ENCODE measurements at regions not wholly inside any gene's neighbourhood (a gene's known extent, or its start where the extent isn't known, plus 50 kb on each side); places are given as distances from the start of the nearest gene placed in this dataset.
"Not testable (repeated sequence)": the region's sequence is repeated elsewhere in the genome, so short reads cannot be mapped to it uniquely, and the experiment has no call there.

DNA sequence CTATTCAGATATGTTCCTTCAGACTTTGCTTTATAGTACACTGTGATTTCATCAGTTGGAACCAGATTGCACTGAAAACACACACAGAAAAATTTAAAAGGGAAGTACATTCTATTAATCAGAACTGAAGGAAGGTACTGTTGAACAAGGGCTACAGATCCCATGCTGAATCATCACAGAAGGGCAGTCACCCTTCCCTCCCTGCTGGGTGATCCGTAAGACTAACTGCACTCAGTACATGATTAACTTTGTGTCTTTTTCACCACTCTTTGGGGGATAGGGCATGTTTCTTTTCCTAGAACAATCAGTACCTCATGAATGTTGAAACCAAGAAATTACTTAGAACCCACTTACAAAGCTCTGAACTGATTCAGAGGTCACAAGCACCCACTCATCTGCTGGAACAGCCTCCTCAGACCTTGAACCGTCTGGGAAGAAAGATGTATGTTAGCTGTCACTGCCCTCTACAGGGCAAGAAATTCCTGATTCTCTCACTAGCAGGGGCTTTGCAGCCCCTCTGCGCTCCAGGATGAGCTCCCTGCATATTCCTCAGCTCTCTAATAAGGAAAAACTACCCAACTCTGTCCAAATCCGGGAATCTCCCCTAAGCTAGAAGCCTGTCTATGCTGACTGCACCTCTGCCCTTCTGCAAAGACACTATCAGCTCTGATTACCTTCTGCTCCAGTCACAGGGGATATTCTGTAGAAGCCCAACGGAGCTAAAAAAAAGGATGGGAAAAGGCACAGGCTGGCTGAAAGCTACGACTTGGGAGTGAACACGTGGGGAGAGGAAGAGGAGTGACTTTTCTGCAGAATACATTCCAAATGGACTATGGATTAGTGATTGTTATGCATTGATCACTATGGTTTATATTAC is 51.0 kb downstream of the IARS1 start:
- H3K9me3 Mint-ChIP-seq = no peaks in the 10 kb centered on the region
- no peak overlapping the region for H3K27ac Mint-ChIP-seq
- H3K27me3 Mint-ChIP-seq = no peaks in the 10 kb centered on the region
- peaks cover 55 to 71% of the 10 kb centered on the region in 2 donors for H3K36me3 Mint-ChIP-seq
- DNase-seq = no peak
- H3K4me3 Mint-ChIP-seq = no peak overlapping the region
- H3K4me1 Mint-ChIP-seq = peaks cover 0 to 3% (median 0%) of the 10 kb centered on the region in 3 donors
- no peak for ATAC-seq (ENCODE audit: low read depth in 2 of 2)

DNA sequence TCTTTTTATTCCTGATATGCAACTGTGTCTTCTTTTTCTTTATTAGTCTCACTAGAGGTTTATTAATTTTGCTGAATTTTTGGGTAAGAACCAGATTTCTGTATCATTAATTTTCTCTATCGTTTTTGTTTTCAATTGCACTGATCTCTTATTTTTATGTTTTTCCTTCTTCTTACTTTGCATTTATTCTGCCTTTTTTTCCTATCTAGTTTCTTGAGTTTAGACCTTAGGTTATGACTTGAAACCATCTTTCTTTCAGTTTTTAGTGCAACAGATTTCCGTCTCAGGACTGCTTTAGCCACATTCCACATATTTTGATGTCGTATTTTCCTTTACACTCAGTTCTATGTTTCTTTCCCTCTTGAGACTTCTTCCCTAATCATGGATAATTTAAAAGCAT is 56.6 kb downstream of the IARS1 start:
- Mint-ChIP-seq H3K4me1 (no peaks in the 10 kb centered on the region), H3K36me3 (peaks cover 33 to 46% of the 10 kb centered on the region in 2 donors), H3K4me3 (no peak overlapping the region), H3K27ac (no peak overlapping the region), H3K27me3 (no peaks in the 10 kb centered on the region), H3K9me3 (no peaks in the 10 kb centered on the region)
- ATAC-seq (ENCODE audit: low read depth in 2 of 2) (no peak), DNase-seq (no peak)

DNA sequence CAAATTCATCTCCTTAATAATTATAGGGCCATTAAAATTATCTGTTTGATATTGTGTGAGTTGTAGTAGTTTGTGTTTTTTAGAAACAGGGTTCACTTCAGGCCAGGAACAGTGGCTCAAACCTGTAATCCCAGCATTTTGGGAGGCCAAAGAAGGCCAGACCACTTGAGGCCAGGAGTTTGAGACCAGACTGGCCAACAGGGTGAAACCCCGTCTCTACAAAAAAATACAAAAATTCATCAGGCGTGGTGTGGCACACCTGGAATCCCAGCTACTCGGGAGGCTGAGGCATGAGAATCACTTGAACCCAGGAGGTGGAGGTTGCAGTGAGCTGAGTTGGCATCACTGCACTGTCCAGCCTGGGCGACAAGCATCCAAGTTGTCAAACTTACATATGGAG is 57.0 kb downstream of the IARS1 start:
- Mint-ChIP-seq H3K36me3 (peaks cover 29 to 42% of the 10 kb centered on the region in 2 donors), H3K9me3 (no peaks in the 10 kb centered on the region), H3K27me3 (no peaks in the 10 kb centered on the region), H3K4me3 (no peak overlapping the region), H3K4me1 (no peaks in the 10 kb centered on the region), H3K27ac (no peak overlapping the region)
- ATAC-seq (ENCODE audit: low read depth in 2 of 2) = no peak
- no peak for DNase-seq

DNA sequence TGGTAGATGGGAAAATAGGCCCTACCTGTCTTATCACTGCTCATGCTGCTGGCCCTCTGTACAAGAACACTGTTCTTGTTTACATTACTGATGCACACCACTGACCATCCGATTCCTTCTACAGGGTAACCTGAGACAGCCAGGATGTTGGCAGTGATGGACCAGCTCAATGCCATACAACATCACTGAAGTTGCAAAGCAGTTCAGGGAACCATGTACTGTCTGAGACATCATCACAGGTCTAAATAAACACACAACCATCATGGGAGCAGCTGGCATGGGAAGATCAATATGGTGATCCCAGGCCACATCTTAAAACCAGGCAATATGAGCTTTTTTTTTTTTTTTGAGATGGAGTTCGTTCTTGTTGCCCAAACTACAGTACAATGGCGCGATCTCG is 59.0 kb downstream of the IARS1 start:
- peak overlapping the region in 1 of 6 donors; percentile 70 for H3K27ac Mint-ChIP-seq
- no peaks in the 10 kb centered on the region for H3K27me3 Mint-ChIP-seq
- no peaks in the 10 kb centered on the region for H3K9me3 Mint-ChIP-seq
- ATAC-seq (ENCODE audit: low read depth in 2 of 2) = no peak
- H3K36me3 Mint-ChIP-seq = peaks cover 22 to 26% of the 10 kb centered on the region in 2 donors
- no peak overlapping the region for H3K4me3 Mint-ChIP-seq
- no peak for DNase-seq
- H3K4me1 Mint-ChIP-seq = no peaks in the 10 kb centered on the region

DNA sequence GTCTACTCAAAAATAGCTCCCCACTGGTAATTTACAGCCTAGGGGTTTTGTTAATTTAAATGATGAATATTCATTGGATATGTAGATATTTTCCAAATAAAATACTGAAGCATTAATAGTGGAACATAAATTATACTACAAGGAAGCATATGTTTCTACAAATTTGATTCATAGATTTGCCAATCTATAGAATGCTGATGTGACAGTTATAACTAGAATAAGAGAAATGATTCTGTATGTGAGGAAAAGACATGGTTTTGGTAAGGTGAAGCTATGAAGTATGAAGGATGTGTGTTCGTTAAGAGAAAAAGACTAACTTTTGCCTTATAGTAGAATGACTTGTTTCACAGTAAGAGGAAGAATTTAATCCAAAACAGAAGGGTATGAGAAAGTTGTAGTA is 61.3 kb downstream of the IARS1 start:
- peak overlapping the region in 1 of 6 donors; percentile 7 for H3K27ac Mint-ChIP-seq
- H3K4me3 Mint-ChIP-seq = no peak overlapping the region
- no peaks in the 10 kb centered on the region for H3K27me3 Mint-ChIP-seq
- no peak for DNase-seq
- H3K36me3 Mint-ChIP-seq = peaks cover 23 to 27% of the 10 kb centered on the region in 2 donors
- H3K4me1 Mint-ChIP-seq = no peaks in the 10 kb centered on the region
- ATAC-seq (ENCODE audit: low read depth in 2 of 2) = no peak
- H3K9me3 Mint-ChIP-seq = peaks cover 0 to 3% (median 0%) of the 10 kb centered on the region in 7 donors

DNA sequence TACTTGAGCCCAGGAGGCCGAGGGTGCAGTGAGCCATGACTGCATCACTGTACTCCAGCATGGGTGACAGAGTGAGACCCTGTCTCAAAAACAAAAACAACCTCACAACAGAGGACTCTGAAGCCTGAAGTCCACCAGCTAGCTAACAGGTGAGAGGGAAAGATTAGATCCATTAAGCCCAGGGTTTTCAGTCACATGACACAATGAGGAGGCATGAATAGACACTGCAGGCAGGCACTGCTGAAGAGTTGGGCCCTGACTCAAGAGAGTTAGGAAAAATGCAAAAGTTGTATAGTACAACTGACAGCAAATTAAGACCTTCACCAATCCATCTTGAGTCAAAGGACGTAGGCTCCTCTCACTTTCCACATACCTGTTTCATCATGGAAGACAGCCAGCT is 64.9 kb downstream of the IARS1 start:
- ATAC-seq (ENCODE audit: low read depth in 2 of 2) = no peak
- no peaks in the 10 kb centered on the region for H3K27me3 Mint-ChIP-seq

DNA sequence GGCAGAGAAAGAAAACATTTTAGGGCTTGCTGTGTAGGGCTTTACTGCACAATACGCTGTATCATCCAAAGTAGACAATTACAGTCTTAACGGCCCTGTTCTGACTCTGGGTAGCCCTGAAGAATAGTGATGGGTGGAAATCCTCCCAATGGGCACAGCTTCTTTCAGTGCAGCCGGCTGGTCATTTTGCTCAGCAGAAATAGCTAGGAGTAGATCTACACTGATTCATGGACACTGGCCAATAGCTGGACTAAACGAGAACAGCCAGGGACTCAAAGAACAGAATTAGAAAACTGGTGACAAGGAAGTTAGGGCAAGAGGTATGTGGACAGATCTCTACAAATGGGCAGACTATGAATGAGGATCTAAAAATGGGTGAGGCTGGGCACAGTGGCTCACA is 69.3 kb downstream of the IARS1 start:
- H3K36me3 Mint-ChIP-seq = peaks cover 33 to 40% of the 10 kb centered on the region in 2 donors
- no peaks in the 10 kb centered on the region for H3K4me1 Mint-ChIP-seq
- H3K4me3 Mint-ChIP-seq = no peak overlapping the region
- no peaks in the 10 kb centered on the region for H3K27me3 Mint-ChIP-seq
- H3K9me3 Mint-ChIP-seq = peaks cover 0 to 6% (median 1%) of the 10 kb centered on the region in 7 donors
- peak overlapping the region in 3 of 6 donors; percentile 11 to 91 (median 57) for H3K27ac Mint-ChIP-seq
- DNase-seq (no peak), ATAC-seq (ENCODE audit: low read depth in 2 of 2) (no peak)

More for the DNA sequence above, 64.9 kb downstream of the IARS1 start:
- Mint-ChIP-seq H3K36me3 (peaks cover 21 to 27% of the 10 kb centered on the region in 2 donors), H3K9me3 (peaks cover 0 to 3% (median 0%) of the 10 kb centered on the region in 7 donors), H3K27ac (no peak overlapping the region), H3K4me3 (no peak overlapping the region), H3K4me1 (no peaks in the 10 kb centered on the region)
- DNase-seq = no peak

DNA sequence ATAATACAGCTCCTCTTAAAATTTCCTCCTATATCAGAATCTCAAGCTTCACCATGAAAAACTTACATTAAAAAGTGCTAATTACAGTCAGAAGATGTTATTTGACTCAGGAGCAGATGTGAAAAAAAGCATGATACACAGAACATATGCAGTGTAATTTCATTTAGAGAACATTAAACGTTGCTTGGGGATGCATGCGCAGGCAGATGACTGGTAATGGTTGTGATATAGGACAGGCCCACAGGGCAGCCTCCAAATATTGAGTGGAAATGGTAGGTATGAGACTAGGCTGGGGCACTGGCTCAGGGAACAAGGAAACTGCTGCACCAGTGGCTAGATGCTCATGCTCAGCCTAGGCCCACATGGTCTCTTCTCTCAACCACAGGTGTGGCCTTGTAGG is 69.7 kb downstream of the IARS1 start:
- DNase-seq (no peak), ATAC-seq (ENCODE audit: low read depth in 2 of 2) (no peak)
- no peak overlapping the region for H3K4me3 Mint-ChIP-seq
- peak overlapping the region in 3 of 6 donors; percentile 5 to 70 (median 11) for H3K27ac Mint-ChIP-seq
- peaks cover 30 to 37% of the 10 kb centered on the region in 2 donors for H3K36me3 Mint-ChIP-seq
- H3K9me3 Mint-ChIP-seq = peaks cover 0 to 8% (median 1%) of the 10 kb centered on the region in 7 donors
- no peaks in the 10 kb centered on the region for H3K4me1 Mint-ChIP-seq
- H3K27me3 Mint-ChIP-seq = no peaks in the 10 kb centered on the region

DNA sequence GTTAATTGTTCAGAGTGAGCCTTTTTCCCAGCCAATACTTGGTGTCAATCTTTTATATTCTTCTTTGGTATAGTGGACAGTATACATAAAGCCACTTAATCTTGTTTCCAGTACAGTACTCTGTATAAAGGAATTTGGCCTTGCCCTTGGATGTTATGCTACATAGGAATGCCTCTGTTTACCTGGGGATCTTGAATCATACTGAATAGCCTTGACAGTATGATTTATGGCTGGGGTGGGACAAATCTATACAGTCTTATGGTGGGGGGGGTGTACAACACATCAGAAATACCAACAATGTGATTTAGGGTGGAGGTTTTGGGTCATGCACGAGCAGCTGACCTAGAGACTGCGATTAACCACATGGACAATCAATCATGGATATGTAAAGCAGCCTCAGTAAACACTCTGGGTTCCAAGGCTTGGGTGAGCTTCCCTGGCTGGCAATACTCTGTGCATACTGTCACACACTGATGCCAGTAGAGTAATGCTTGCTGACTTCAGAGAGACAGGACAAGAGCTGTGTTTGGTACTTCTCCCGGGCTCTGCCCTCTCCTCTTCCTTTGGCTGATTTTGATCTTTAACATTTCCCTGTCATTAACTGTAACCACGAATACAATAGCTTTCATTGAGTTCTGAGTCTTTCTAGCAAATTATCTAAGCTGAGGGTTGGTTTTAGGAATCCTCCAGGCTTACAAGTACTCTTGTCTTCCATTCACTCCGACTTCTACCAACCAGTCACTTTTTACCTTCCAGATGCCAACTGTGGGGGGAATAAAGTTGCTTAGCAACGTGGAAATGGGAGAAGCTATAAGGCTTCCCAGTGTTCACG is 84.6 kb downstream of the IARS1 start:
- Mint-ChIP-seq H3K36me3 (peaks cover 52 to 53% of the 10 kb centered on the region in 2 donors), H3K27me3 (no peaks in the 10 kb centered on the region), H3K9me3 (no peaks in the 10 kb centered on the region), H3K4me1 (peaks cover 0 to 6% (median 0%) of the 10 kb centered on the region in 3 donors), H3K27ac (peak overlapping the region in 1 of 6 donors; percentile 9), H3K4me3 (no peak overlapping the region)
- ATAC-seq (ENCODE audit: low read depth in 2 of 2) = no peak
- DNase-seq = no peak

DNA sequence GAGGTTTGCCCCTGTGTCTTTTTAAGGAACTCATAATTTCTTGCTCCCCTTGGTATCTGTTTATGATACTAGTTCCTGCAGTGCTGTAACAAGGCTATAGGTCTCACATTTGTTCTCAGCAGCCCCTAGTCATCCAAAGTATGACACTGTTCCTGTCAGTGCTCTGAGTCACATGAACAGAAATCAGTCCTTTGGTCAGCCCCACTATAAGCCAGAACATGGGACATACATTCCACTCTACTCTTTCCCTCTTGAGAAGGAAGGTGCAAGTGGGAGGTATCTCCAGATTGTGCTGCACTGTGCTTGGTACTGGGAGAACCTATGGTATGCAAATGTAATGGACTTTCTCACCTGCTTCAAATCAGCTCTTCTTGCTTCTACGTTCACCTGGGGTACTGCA is 87.0 kb downstream of the IARS1 start:
- no peak for DNase-seq
- H3K4me3 Mint-ChIP-seq = no peak overlapping the region
- no peaks in the 10 kb centered on the region for H3K4me1 Mint-ChIP-seq
- no peak for ATAC-seq (ENCODE audit: low read depth in 2 of 2)
- H3K27ac Mint-ChIP-seq = no peak overlapping the region
- peaks cover 0 to 3% (median 0%) of the 10 kb centered on the region in 7 donors for H3K9me3 Mint-ChIP-seq
- H3K27me3 Mint-ChIP-seq = no peaks in the 10 kb centered on the region
- H3K36me3 Mint-ChIP-seq = peaks cover 31 to 35% of the 10 kb centered on the region in 2 donors

DNA sequence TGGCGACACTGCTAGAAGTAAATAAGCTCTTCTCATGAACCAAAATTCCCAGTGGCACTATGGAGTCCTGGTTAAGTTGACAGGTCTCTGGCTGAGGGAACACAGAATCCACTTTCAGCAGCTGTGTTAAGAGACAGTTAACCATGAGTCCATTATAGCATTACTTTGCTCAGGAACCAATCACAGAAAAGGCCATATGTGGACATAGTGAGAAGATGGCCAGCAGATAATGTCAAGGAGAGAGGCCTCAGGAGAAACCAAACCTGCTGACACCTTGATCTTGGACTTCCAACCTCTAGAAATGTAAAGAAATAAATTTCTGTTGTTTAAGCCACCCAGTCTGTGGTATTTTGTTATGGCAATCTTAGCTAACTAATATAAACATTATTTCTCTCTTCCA is 88.7 kb upstream of the SPTLC1 start:
- H3K9me3 Mint-ChIP-seq; H3K27ac Mint-ChIP-seq; DNase-seq; ATAC-seq (ENCODE audit: low read depth in 2 of 2); H3K4me1 Mint-ChIP-seq; H3K4me3 Mint-ChIP-seq; H3K27me3 Mint-ChIP-seq: not testable (repeated sequence)
- peaks cover 8 to 15% of the 10 kb centered on the region in 2 donors for H3K36me3 Mint-ChIP-seq

DNA sequence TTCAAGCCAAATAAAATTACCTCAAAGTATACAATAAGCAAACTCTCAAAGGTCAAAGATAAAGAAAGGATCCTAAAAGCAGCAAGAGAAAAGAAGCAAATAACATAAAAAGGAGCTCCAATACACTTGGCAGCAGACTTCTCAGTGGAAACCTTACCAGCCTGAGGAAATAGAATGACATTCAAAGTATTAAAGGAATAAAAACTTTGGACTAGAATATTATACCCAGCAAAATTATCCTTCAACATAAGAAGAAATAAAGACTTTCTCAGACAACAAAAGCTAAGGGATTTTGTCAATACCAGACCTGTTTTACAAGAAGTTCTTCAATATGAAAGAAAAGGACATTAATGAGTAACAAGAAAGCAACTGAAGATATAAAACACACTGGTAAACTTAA is 83.0 kb upstream of the SPTLC1 start:
- DNase-seq; H3K27ac Mint-ChIP-seq; H3K4me1 Mint-ChIP-seq; H3K36me3 Mint-ChIP-seq; ATAC-seq (ENCODE audit: low read depth in 2 of 2); H3K4me3 Mint-ChIP-seq: not testable (repeated sequence)
- peaks cover 5 to 32% (median 21%) of the 10 kb centered on the region in 7 donors for H3K9me3 Mint-ChIP-seq
- peaks cover 2 to 16% (median 7%) of the 10 kb centered on the region in 3 donors for H3K27me3 Mint-ChIP-seq

DNA sequence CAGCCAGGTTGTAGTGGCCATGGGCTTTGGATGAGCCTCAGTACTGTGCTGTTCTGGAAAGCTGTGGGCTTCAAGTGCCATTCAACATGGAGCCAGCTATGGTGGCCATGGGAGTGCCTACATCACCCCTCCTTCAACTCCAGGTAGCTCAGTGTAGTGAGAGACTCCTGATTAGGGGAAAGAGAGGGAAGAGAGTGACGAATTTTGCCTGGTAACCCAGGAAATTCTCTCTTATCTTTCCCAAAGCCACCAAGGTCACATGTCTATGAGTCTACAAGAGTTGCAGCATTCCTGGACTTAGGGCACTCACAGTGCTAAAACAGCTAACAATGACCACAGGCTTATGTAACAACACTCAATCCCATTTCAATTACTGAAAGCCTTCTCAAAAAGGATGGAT is 81.7 kb upstream of the SPTLC1 start:
- H3K27me3 Mint-ChIP-seq = peaks cover 7 to 22% (median 9%) of the 10 kb centered on the region in 3 donors
- H3K27ac Mint-ChIP-seq = no peak overlapping the region
- H3K4me3 Mint-ChIP-seq = no peak overlapping the region
- ATAC-seq (ENCODE audit: low read depth in 2 of 2) = no peak
- H3K4me1 Mint-ChIP-seq = no peaks in the 10 kb centered on the region
- no peak for DNase-seq
- peaks cover 5 to 32% (median 19%) of the 10 kb centered on the region in 7 donors for H3K9me3 Mint-ChIP-seq
- H3K36me3 Mint-ChIP-seq = peaks cover 5 to 8% of the 10 kb centered on the region in 2 donors
